Thoracic aorta (tissue), 2 donors: ENCODE measurements at regions not wholly inside any gene's neighbourhood (a gene's known extent, or its start where the extent isn't known, plus 50 kb on each side); places are given as distances from the start of the nearest gene placed in this dataset.
"Not testable (repeated sequence)": the region's sequence is repeated elsewhere in the genome, so short reads cannot be mapped to it uniquely, and the experiment has no call there.

Source experiments
- ATAC-seq: fragments of 150-250 bp; one replicate; pipeline ENCODE4 v1.8.0; 2017; ENCODE audit warnings: low read depth; ENCODE audit not compliant: insufficient number of reproducible peaks, low FRiP score
- DNase-seq: peaks from one replicate; pipeline ENCODE4 v3.0.0-alpha.2; 2020; ENCODE audit warnings: low spot score
- H3K27ac ChIP-seq, 2 donors: fragments of 200-600 bp; sonication (generic); 1 replicate in 1 of 2; 2 replicates in 1 of 2; pipeline ENCODE4 v1.5.1; 2016; ENCODE audit warnings: mild to moderate bottlenecking in 2 of 2, moderate library complexity in 2 of 2
- H3K27me3 ChIP-seq: fragments of 200-600 bp; sonication (generic); replicated peaks from 2 replicates; pipeline ENCODE4 v1.6.0; 2016; ENCODE audit warnings: mild to moderate bottlenecking; ENCODE audit not compliant: insufficient read depth
- H3K36me3 ChIP-seq: fragments of 200-600 bp; sonication (generic); one replicate; pipeline ENCODE4 v1.5.1; 2016
- H3K4me1 ChIP-seq, 2 donors: fragments of 200-600 bp; sonication (generic); 1 replicate in 1 of 2; 2 replicates in 1 of 2; pipeline versions ENCODE4 v1.5.1 to v1.6.0; 2016; ENCODE audit warnings: low read depth in 2 of 2, mild to moderate bottlenecking in 1 of 2; ENCODE audit not compliant: control insufficient read depth in 1 of 2
- H3K4me3 ChIP-seq: fragments of 200-600 bp; sonication (generic); 2 replicates; pipeline ENCODE4 v1.5.1; 2016; ENCODE audit warnings: mild to moderate bottlenecking
- H3K9me3 ChIP-seq: fragments of 200-600 bp; sonication (generic); 2 replicates; pipeline ENCODE4 v1.5.1; 2016
- TF ChIP-seq, protein P1 (sequence below): fragments of 200-600 bp; sonication (generic); IDR thresholded peaks from one replicate; pipeline ENCODE4 v1.5.1; 2019; ENCODE audit warnings: antibody characterized with exemption

- Histone ChIP-seq H3K27ac (no peak overlapping the region), H3K4me3 (no peak overlapping the region), H3K27me3 (no peaks in the 10 kb centered on the region), H3K9me3 (no peaks in the 10 kb centered on the region), H3K4me1 (no peaks in the 10 kb centered on the region), H3K36me3 (no peaks in the 10 kb centered on the region)
- DNase-seq (no peak), ATAC-seq (no peak)
- TF ChIP-seq, protein P1, sequence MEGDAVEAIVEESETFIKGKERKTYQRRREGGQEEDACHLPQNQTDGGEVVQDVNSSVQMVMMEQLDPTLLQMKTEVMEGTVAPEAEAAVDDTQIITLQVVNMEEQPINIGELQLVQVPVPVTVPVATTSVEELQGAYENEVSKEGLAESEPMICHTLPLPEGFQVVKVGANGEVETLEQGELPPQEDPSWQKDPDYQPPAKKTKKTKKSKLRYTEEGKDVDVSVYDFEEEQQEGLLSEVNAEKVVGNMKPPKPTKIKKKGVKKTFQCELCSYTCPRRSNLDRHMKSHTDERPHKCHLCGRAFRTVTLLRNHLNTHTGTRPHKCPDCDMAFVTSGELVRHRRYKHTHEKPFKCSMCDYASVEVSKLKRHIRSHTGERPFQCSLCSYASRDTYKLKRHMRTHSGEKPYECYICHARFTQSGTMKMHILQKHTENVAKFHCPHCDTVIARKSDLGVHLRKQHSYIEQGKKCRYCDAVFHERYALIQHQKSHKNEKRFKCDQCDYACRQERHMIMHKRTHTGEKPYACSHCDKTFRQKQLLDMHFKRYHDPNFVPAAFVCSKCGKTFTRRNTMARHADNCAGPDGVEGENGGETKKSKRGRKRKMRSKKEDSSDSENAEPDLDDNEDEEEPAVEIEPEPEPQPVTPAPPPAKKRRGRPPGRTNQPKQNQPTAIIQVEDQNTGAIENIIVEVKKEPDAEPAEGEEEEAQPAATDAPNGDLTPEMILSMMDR: no peak
Measured at GRCh38 chr2:211014906-211015305, 458.5 kb downstream of the CPS1 start.

DNA sequence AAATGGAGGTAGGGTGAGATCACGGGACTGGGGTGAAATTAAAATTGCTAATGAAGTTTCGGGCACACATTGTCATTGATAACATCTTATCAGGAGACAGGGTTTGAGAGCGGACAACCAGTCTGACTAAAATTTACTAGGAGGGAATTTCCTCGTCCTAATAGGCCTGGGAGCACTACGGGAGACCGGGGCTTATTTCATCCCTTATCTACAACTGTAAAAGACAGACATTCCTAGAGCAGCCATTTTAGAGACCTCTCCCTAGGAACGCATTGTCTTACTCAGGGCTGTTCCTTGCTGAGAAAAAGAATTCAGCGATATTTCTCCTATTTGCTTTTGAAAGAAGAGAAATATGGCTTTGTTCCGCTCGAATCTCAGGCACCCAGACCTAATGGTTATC, 468.7 kb downstream of the CPS1 start:
- not testable (repeated sequence) for H3K9me3 ChIP-seq, DNase-seq, H3K27ac ChIP-seq, ATAC-seq, H3K36me3 ChIP-seq, H3K4me3 ChIP-seq, H3K27me3 ChIP-seq, H3K4me1 ChIP-seq

DNA sequence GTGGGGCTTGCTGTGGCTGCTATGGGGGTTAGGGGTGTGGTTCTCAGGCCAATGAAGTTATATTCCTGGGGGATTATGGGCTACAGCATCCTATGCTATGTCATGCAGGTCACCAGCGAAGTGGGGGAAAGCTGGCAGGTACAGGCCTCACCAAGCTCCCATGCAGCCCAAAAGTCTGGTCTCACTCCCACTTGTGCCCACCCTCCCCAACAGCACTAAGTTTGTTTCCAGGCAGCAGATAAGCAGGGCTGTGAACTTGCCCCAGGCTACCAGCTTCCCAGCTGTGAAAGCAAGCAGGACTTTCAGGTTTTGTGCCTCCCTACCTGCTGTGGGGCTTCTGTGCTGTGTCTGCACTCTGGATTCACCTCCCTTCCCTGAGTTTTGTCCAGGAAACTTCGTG, 469.7 kb downstream of the CPS1 start:
- Histone ChIP-seq H3K4me1 (no peaks in the 10 kb centered on the region), H3K36me3 (no peaks in the 10 kb centered on the region), H3K27ac (no peak overlapping the region), H3K9me3 (peaks cover 5% of the 10 kb centered on the region), H3K4me3 (no peak overlapping the region), H3K27me3 (no peaks in the 10 kb centered on the region)
- DNase-seq (no peak), ATAC-seq (no peak)
- TF ChIP-seq, protein P1: no peak

DNA sequence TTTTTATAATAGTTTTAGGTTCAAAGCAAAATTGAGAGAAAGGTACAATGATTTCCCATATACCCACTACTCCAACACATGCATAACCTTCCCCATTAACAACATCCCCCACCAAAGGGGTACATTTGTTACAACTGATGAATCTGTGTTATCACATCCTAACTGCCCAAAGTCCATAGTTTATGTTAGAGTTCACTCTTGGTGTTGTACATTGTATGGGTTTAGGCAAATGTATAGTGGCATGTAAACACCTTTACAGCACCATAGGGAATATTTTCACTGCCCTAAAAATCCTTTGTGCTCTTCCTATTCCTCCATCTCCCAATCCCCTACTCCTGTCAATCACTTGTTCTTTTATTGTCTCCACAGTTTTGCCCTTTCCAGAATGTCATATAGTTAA, 471.6 kb downstream of the CPS1 start:
- H3K4me1 ChIP-seq: no peaks in the 10 kb centered on the region
- H3K27ac ChIP-seq: no peak overlapping the region
- no peak for ATAC-seq
- H3K9me3 ChIP-seq: peaks cover 5% of the 10 kb centered on the region
- no peak overlapping the region for H3K4me3 ChIP-seq
- H3K27me3 ChIP-seq: no peaks in the 10 kb centered on the region
- H3K36me3 ChIP-seq: no peaks in the 10 kb centered on the region
- TF ChIP-seq, protein P1: no peak
- no peak for DNase-seq

- Histone ChIP-seq H3K36me3 (no peaks in the 10 kb centered on the region), H3K27me3 (no peaks in the 10 kb centered on the region), H3K9me3 (no peaks in the 10 kb centered on the region), H3K27ac (no peak overlapping the region), H3K4me1 (no peaks in the 10 kb centered on the region), H3K4me3 (no peak overlapping the region)
- ATAC-seq (no peak), DNase-seq (no peak)
- TF ChIP-seq, protein P1: no peak
Measured at GRCh38 chr2:211033765-211034164, 477.4 kb downstream of the CPS1 start.

GRCh38 chr2:211035548-211036185, 479.3 kb downstream of the CPS1 start:
- Histone ChIP-seq H3K4me3 (no peak overlapping the region), H3K36me3 (no peaks in the 10 kb centered on the region), H3K4me1 (no peaks in the 10 kb centered on the region), H3K27me3 (no peaks in the 10 kb centered on the region), H3K9me3 (no peaks in the 10 kb centered on the region), H3K27ac (no peak overlapping the region)
- DNase-seq (no peak), ATAC-seq (no peak)
- TF ChIP-seq, protein P1: peak; percentile 26
